A549 (cell line): ENCODE measurements at regions not wholly inside any gene's neighbourhood (a gene's known extent, or its start where the extent isn't known, plus 50 kb on each side); places are given as distances from the start of the nearest gene placed in this dataset.

Source experiments
- ATOH8 ChIP-seq: fragments of 250-450 bp; sonication (Bioruptor Pico); IDR thresholded peaks from 2 replicates; pipeline ENCODE4 v1.5.0; 2020; ENCODE audit warnings: low read depth, mild to moderate bottlenecking, moderate library complexity
- CTCF ChIP-seq: fragments of >200 bp; sonication (Bioruptor Twin); formaldehyde crosslinking; IDR thresholded peaks from 3 replicates; pipeline ENCODE4 v1.5.1; 2016
- HDAC2 ChIP-seq: fragments of 200-600 bp; sonication (generic); IDR thresholded peaks from 2 replicates; pipeline ENCODE4 v1.6.1; 2016
- RAD21 ChIP-seq, 2 experiments: fragments of >200 bp in 1 of 2; sonication (Bioruptor Twin) in 1 of 2; formaldehyde crosslinking in 1 of 2; IDR thresholded peaks in 1 of 2; conservative IDR thresholded peaks in 1 of 2; 2 replicates in 1 of 2; 3 replicates in 1 of 2; pipeline ENCODE4 v1.6.1; 2012 to 2018; ENCODE audit warnings: inconsistent platforms in 1 of 2

- TF ChIP-seq CTCF (no peak), HDAC2 (no peak), RAD21 (conservative IDR thresholded peaks at IDR 0.05 in 1 of 2, IDR thresholded peaks at IDR 0.05 in 1 of 2) (no peak), ATOH8 (CRISPR knock-in tag) (no peak)
Measured at GRCh38 chrX:43423876-43424275, 232.2 kb upstream of the MAOA start.
